Iris pigment epithelial cell (primary cell): ENCODE measurements at regions not wholly inside any gene's neighbourhood (a gene's known extent, or its start where the extent isn't known, plus 50 kb on each side); places are given as distances from the start of the nearest gene placed in this dataset.

Experiments
- DNase-seq: peaks from one replicate; pipeline ENCODE4 v3.0.0-alpha.2; 2011; ENCODE audit warnings: low read depth

DNA sequence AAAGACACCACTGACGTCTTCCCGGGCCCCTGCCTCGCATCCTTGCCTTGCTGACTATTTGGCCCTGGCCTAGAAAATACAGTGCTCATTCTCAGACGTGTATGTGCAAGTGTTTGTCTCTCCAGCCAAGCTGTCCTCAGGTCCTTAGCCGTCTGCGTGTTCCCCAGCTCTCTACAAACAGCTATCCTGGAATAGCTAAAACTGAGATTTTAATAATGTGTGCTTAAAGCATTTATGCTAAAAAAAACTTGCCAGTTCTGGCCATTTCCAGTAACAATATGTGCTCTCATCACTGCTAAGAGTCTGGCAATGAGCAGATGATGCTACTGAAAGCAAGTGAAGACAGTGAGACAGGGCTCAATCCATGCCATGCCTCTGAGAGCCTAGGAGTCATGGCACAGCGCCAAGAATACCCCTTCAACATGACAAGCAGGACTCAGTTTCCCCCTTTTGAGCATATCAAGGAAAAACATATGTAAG is 55.7 kb downstream of the IRF2BP2 start:
- no peak for DNase-seq

DNA sequence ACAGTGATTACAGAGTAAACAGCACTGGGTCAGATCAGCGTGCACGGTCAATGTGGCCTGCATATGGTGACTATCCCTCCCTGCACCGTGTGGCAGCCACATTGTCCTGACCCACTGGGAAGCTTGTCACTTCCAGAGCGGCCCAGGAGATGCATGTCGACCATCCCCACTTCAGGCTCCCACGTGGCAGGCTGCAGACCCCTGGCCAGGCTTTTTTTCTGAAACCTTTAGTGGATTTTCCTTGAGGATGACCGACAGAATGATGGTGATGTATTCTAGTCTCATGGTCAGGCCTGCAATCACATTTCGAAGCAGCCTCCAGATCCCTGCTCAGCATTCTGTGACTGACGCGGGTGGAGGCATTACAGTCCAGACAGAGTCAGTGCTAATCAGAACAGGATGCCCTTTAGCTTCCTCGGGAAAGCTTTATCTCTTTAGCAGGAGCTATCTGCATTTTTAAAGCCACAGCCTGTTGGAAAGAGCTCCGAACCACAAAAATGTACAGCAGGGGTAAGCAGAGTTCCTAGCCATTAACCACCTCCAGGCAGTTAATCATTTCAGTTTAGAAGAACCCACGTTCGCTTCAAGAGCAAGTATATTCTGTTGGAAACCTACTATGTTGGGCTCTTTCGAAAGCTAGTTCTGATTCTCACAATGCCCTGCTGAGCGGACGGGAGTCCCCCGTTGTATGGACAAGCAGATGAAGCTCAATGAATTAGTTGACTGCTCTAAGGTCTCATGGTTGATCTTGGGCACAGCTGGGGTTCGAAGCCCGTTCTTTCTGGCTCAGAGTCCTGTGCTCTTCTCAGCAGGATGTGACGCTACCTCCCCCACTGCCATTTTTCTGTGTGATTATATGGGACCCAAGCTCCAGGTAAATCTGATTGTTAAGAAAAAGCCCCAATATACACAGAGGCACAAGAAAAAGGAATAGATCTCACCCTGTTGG is 56.5 kb downstream of the IRF2BP2 start:
- DNase-seq: peak; percentile 92

DNA sequence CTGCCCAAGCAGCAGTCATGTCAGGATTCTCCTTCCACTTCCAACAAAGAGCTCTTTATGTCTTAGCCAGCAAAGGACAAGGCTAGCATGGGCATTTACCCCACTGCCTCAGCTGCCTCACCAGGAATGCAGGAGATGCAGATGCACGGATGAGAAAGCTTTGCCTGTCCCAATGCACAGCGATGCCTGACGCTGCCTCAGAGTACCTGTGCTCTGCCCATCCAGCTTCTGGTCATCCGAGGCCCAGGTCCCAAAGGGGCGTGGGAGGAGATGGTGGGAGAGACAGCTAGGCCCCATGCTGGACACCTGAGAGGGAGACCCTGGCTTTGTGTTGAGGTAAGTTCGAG is 59.0 kb downstream of the IRF2BP2 start:
- DNase-seq: no peak

DNA sequence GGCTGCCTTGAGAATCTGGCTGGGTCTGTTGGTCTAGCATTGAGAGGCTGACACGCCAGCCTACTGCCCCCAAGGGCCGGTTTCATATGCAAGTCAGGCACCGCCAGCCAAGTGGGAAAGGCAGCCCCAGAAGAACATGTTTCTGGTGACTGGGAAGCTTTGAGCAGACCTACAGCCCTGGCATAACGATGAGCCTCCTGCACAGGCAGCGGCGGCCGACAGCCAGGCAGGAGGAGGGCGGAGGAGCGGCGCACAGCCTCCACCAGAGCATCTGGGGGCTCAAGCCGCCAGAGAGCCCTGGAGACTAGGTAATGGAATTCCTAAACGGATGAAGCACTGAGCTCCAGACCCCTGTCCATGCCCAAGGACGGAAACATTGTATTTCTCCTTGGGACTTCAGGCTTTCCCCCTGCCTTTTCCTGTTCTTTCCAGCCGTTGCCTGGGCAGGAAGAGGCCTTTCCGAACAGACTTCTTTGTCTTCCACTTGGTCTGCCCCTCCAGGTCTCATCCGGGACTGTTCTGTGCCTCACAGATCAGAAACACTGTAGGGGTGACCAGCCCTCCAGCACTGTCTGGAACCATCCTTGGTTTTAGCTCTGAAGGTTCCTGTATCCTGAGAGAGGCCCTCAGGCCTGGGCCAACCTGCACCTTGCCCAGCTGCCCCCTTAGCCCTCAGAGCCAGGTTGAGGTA is 59.5 kb downstream of the IRF2BP2 start:
- no peak for DNase-seq

DNA sequence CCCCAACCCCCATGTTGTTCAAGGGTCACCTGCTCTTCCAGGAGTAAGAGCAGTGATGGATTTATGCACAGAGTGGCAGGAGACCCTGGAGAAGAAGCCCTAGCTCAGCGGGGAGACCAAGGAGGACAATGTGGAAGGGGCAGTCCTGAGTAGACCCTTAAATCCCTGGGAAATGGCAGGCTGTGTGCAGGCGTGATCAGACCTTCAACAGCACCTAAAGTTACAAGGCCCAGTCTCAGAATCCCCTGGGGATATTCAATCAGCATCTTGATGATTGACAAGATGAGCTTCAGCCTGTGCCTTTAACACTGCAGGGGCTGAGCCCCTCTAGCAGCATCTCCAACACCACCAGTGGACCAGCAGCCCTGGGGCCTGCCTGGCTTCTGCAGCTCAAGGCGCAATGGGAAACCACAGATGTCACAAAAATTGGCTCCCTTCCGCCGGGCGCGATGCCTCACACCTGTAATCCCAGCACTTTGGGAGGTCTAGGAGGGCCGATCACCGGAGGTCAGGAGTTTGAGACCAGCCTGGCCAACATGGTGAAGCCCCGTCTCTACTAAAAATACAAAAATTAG is 60.4 kb downstream of the IRF2BP2 start:
- no peak for DNase-seq

GRCh38 chr1:234546890-234547788 is 62.8 kb downstream of the IRF2BP2 start:
- no peak for DNase-seq

DNA sequence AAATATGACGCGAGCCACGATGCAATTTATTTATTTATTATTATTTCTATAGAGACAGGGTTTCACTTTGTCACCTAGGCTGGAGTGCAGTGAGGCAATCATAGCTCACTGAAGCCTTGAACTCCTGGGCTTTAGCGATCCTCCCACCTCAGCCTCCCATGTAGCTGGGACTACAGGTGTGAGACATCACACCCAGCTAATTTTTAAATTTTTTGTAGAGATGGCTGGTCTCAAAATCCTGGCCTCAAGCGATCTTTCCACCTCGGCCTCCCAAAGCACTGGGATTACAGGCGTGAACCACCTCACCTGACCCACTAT is 63.6 kb downstream of the IRF2BP2 start:
- no peak for DNase-seq

GRCh38 chr1:234545517-234546386 is 64.2 kb downstream of the IRF2BP2 start:
- no peak for DNase-seq

DNA sequence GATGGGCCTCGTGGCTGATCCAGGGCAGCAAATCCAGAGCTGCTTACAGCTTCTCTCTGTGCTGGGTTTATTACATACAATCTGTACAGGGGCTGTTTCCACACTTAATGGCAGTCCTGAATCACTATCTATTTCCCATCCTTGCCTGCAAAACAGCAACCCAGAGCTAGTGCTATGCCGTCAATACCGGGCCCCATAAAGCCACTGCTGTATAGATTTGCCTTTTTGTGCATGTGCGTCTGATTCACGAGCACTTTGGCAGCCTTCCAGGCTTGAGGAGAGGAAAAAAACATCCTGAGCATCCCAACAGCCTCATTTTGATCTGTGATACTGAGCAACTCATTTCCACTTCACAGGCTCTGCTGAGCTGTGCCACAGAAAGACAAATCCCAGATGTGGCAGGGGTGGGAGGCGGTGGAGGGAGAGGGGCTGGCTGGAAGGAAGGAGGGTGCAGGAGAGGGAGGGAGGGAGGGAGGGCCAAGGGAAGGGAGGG is 65.2 kb upstream of the TARBP1 start:
- DNase-seq: peak; percentile 97

DNA sequence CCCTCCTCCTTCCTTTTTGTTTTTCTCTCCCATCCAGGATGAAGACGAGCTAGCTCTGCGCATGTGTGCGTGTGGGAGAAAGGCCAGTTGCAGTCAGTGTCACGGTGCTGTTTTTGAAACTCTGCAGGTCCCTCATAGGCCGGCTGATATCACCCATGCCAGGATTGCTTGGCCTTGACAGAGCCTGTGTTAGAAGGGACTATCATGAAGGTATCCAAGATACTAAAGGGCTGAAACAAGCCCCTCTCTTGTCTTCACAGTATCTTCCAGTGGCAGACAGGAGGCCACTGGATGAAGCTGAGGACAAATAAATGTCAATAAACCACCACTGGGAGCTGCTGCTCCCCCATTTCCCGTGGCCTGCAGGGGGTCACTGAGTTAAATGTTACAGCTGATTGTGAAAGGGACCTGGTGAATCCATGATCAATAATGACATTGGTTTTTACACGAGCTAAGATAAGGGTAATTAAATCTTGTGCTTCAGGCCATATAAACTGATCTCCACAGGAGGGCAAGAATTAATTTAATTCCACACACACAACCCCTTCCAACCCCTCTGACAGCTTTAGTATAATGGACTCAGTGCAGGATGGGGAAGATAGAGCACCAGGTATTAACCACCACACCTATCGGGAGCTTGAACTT is 64.6 kb upstream of the TARBP1 start:
- no peak for DNase-seq

DNA sequence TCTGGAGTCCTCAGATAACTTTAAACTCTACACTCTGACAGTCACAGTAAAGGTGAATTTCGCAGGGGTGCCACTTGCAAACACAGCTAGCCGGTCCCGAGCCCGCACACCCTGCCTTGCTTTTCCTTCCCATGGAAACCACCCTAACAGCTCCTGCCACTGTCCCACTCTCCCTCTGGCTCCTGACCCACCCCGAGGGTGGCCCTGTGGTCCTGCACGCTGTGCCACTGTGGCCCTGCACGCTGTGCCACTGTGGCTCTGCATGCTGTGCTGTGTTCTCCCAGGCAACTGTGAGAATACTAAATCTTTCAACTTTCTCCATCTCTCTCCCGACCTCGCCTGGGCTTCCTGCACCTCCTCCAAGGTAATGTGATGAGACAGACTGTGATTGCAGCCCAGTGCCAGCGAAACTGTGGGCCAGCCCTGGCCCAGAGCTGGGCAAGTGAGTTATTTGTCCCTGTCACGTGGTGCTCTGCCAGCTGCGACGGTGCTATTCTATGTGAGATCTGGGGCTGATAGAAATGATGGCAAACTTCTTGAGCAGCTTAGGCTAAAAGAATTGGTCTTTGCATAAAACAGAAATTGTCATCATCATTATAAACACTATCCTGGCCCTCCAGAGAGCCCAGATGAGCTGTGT is 63.4 kb upstream of the TARBP1 start:
- no peak for DNase-seq

DNA sequence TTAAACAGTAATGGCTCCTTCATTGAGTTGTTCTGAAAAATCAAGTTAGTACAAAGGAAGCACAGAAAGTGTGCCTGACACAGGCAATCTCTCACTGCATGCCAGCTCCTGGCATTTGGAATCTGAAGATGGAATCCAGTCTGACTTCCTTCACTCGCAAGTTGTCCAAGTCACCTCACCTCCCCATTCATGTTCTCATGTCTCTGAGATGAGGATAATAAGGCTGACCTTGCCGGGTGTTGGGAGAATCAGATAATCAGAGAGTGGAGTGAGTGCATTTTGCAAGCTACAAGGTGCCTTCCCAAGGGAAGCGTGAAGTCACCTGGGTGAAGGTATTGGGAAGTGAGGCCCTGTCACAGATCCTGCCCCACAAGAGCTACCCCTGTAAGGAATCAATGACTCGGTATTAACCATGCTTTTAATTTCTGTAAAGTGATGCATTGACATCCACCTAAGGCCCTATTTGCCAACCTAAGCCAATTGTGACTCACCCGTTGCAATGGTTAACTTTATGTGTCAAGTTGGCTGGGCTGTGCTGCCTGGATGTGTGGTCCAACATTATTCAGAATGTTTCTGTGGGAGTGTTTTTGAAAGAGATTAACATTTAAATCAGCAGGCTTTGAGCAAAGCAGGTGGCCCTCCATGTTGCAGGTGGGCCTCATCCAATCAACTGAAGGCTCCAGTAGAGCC is 62.5 kb upstream of the TARBP1 start:
- no peak for DNase-seq

GRCh38 chr1:234540404-234540762 is 61.4 kb upstream of the TARBP1 start:
- DNase-seq: no peak

DNA sequence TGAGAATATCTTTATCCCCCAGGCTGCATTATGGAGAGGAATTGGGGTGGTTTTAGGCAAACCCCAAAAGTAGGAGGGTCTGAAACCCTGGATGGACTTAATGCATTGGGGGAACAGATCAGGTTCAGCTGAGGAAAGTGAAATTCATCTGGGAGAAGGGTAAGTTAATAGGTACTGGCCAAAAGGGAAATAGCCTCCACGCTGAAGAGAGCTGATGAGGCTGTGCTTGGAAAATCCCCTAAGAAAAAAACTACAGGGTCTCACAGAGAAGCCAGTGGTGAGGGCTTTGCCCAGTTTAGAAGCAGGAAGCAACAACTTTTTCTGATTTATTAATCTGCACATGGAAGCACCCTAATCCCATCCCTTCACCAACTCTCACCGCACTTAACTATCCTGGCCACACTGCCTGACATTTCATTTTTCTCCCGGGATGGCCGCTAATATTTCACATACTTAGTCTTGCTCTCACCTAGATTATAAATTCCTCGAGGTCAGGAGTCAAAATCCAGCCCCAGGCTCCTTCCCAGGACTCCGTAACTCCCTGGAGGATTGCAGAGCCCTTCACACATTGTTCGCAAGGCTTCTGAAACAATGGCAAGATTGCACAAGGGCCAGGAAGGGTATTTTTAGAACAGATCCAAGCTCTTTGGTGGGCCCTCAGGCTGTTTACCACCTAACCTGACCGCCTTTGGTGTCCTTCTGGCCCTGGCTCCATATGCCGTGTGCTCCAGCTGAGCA is 60.9 kb upstream of the TARBP1 start:
- no peak for DNase-seq

GRCh38 chr1:234538930-234539649 is 60.1 kb upstream of the TARBP1 start:
- no peak for DNase-seq

DNA sequence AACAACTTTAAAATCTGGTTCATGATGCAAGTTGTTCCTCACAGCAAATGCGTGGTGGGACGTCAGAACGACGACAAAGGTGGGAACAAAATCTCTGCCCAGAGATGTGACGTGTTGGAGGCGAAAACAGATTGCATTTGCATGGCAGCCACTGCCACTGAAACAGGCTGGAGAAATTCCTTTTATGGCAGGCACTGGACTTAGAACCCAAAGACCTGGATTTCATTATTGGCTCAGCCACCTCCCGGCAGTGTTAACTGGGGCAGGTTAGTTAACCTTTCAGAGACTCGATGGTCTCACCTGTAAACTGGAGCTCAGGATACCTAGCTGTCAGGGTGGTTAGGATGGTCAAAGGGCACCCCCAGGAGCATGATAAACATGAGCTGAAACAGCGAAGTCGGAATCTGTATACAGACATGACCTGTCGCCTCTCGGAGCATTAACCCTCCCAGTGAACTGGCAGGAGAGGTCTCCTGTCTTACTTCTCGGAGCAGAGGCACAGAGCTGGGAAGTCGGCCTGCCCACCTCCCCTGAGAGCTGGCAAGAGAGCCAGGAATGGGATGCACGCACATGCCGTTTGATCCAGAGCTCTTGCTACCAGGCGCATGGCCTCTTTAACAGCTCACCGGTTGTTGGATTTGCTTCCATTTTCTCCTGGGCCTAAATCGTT is 59.2 kb upstream of the TARBP1 start:
- no peak for DNase-seq

- no peak for DNase-seq
These were observed 58.3 kb upstream of the TARBP1 start for GRCh38 chr1:234537236-234537635.
